ENCODE measurements at regions not wholly inside any gene's neighbourhood (a gene's known extent, or its start where the extent isn't known, plus 50 kb on each side); places are given as distances from the start of the nearest gene placed in this dataset.

DNA sequence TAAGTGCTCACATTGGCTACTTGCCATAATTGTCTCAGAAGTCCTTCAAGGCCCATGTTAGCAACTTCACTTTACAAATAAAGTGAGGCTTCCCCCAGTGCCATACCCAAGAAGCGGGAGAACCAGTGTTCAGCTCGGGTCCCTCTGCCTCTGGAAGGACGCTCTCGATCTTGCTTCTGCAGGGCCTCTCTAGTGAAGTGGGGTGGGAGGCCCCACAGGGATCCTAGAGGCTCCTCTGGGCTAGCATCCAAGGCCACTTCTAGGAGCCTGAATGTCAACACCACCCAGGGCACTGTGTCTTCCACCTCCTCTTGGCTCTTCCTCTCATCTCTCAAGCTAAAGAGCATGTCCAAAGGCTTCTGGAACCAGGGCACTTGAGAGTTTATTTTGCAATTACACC, 282.5 kb downstream of the GADD45G start:
- DNase-seq: no peak

DNA sequence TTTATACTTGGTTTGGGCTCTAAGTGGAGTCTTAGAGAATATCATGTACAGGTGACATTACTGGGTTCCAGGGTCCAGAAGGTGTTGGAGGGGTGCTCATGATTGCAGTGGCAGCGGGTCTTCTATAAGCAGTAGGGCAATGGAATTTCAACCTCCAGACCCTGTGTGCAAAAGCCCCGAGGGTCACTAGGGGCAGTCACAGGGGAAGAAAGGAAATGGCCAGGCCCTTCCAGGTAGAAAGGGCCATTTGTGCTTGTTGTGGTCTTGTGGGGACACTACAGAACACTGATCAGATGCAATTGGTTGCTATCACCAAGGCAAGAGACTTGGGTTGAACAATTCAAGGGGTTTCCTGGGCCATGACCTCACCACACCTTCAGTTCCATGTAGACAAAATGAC, 283.4 kb downstream of the GADD45G start:
- DNase-seq: no peak

DNA sequence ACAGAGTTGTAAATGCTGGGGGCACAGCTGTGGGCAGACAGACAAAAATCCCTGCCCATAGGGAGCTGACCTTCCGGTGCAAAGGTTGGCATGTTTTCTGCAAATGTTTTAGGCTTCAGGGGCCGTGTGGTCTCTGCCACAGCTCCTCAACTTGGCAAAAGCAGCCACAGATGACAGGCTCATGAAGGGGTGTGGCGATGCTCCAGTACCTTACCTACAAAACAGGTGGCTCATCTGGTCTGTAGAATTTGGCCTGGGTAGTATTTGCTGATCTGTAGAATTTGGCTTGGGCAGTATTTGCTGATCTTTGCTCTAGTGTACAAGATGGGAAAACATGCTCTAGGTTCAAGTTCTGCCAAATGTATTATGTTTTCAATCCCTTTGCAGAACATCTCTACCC, 283.9 kb downstream of the GADD45G start:
- no peak for DNase-seq

GRCh38 chr9:89889865-89890264, 285.1 kb downstream of the GADD45G start:
- DNase-seq: no peak

- DNase-seq: no peak
Measured at GRCh38 chr9:89890326-89890980, 285.6 kb downstream of the GADD45G start.

GRCh38 chr9:89891221-89891590, 286.4 kb downstream of the GADD45G start:
- DNase-seq: no peak

GRCh38 chr9:89891591-89892304, 286.9 kb downstream of the GADD45G start:
- no peak for DNase-seq

- no peak for DNase-seq
Measured at GRCh38 chr9:89892920-89893319, 288.1 kb downstream of the GADD45G start.

DNA sequence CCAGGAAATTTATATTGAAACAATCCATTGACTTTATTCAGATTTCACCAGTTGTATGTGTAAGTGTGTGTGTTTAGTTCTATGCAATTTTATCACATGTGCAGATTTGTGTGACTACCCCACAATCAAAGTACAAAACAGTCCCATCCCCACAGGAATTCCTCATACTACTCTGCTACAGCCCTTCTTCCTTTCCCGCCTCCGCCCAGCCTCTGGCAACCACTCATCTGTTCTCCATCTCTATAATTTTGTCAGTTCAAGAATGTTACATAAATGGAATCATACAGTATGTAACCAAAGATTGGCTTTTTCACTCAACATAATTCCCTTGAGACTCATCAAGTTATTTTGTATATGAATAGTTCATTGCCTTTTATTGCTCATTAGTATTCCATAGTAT, 289.1 kb downstream of the GADD45G start:
- no peak for DNase-seq

GRCh38 chr9:89896806-89897340, 292.1 kb downstream of the GADD45G start:
- DNase-seq: no peak

DNA sequence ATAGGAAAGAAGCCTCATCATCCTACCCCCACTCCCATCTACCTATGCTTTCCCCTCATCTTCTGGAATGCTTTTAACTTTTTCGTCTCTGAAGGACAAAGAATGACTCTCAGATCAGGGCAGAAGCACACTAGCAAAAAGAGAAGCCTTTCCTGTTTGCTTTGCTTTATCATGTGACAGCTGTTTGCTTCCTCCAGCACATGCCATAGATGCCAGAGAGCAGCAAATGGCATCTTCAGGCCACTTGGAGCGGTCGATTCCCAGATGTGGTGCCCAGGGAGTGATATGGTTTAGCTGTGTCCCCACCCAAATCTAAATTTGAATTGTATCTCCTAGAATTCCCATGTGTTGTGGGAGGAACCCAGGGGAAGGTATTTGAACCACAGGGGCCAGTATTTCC, 294.8 kb downstream of the GADD45G start:
- no peak for DNase-seq

DNA sequence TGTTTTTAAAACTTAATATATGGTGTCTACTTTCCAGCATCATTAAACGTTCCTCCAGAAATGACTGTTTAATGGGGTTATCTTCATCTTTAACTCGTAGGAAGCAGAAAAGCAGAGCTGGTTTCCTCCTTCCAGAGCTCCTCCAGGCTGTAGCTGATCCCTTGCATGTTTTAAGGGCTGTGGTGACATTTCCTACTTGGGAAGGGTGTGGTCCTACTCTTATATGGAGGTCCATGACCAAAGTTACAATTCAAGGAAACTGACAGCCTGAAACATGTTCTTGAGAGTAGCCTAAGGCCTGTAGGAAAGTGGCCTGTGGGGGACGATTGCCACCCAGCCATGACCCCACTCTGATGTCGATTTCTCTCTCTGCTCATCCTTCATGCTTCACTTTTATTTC, 297.1 kb downstream of the GADD45G start:
- DNase-seq: no peak

- DNase-seq: no peak
Measured at GRCh38 chr9:89902450-89903140, 297.8 kb downstream of the GADD45G start.

DNA sequence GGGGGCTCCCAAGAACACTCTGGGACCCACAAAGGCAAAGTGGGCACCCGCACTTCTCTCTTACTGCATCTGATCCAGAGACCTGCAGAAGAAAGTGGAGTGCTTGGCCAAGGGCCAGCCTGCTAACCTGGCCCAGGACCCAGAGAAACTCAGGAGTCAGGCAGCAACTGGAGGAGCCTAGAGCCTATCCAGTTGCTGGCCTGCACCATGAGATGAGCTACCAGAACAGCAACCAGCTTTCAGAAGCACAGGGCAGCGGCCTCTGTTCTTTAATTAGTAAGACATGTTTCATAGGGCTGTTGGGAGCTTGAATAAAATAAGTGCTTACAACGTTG, 298.3 kb downstream of the GADD45G start:
- DNase-seq: no peak

- no peak for DNase-seq
Measured at GRCh38 chr9:89905606-89906338, 301.0 kb downstream of the GADD45G start.

- DNase-seq: no peak
Measured at GRCh38 chr9:89911721-89912604, 307.2 kb downstream of the GADD45G start.

GRCh38 chr9:89912605-89912953, 307.8 kb downstream of the GADD45G start:
- DNase-seq: no peak

DNA sequence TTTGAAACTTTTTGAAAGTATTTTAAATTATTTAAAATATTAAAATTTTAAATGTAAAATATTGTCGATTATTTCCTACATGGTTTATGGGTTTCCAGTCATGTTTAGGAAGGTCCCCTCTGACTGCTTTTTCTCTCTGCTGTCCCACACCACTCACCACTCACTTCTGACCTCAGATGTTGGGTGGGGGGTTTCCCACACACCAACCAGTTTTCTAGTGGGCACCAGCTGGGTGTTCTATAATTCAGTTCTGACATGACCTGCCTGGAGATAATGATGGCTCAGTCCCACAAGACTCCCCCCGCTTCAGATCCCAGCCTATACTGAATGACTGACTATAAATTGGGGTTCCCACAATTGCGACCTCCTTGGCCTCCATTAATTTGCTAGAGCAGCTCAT, 310.4 kb downstream of the GADD45G start:
- DNase-seq: no peak

DNA sequence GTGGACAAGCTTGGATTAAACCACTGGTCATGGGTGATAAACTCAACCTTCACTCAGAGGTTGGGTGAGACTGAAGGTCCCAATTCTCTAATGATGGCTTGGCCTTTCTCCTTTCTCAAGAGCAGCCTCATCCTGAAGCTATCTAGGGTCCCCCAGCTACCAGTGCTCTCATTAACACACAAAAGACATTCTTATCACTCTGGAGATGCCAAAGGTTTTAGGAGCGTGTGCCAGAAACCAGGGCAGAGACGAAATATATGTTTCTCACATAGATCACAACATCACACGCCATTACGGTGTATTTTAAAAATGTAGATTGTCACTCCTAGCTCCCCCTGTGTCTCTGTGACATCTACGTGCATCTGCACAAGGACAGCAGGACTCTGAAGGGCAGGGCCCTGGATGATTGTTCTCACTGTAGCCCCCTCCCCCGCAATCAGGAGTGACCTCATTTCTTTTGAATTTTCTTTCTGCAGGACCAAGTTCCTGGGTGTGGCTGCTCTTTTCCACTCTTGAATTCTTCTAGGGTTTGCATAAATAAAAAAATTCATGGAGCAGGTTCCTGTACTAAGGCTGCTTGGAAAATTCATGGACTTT, 311.3 kb downstream of the GADD45G start:
- no peak for DNase-seq

DNA sequence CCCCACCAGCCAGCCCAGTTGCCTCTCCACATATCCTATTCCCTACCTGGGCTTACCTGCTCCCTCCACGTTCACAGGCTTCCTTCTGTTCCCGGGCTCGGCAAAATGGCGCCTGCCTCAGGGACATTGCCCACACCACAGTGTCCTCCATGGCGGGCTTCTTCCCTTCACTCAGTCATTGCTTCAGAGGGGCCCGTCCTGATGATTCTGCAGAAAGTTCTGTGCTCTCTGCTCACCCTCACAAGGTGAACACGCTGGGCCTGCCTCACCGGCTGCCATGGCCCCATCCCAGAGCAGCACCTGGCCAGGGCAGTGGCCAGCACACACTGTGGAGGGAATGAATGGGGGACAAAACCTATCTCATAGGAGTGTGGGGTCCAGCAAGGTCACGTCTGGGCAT, 313.0 kb downstream of the GADD45G start:
- DNase-seq: no peak

GRCh38 chr9:89919171-89919681, 314.4 kb downstream of the GADD45G start:
- DNase-seq: no peak

DNA sequence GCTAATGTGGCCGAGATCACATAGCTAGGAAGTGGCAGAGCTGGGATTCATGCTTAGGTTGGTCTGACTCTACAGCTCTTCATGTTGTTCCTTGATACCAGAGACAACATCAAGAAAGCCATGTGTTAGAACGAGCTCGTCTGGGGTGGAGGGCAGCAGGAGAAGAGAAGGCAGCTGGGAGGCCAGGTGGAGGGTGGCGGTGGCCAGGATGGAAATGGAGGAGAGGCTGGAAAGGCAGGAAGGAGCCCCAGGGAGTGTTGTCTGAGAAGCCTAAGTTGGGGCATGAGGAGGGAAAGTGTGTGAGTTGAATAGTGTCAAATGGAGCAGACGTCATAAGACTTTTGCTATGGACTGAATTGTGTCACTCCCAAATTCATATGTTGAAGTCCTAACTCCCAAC, 315.3 kb downstream of the GADD45G start:
- no peak for DNase-seq
